T-cell (primary cell): ENCODE measurements at regions not wholly inside any gene's neighbourhood (a gene's known extent, or its start where the extent isn't known, plus 50 kb on each side); places are given as distances from the start of the nearest gene placed in this dataset.
A peak's percentile ranks its signal among the peaks of the same experiment; 100 is the strongest.
"Not testable (repeated sequence)": the region's sequence is repeated elsewhere in the genome, so short reads cannot be mapped to it uniquely, and the experiment has no call there.

Experiments used
- ATAC-seq, 4 experiments: fragments of 200-7000 bp in 3 of 4; fragments of 150-1000 bp in 1 of 4; cut with Tn5 transposase; replicated peaks in 1 of 4; 1 replicate in 3 of 4; 2 replicates in 1 of 4; pipeline ENCODE4 v1.10.0; 2021; ENCODE audit warnings: moderate library complexity in 3 of 4, mild to moderate bottlenecking in 2 of 4, moderate number of reproducible peaks in 1 of 4
- CTCF ChIA-PET, 2 donors: fragments of 300-600 bp; sonication (Branson Sonifier 250); formaldehyde crosslinking; loops; one replicate each; lab custom pipeline; 2022; ENCODE audit warnings: antibody characterized with exemption in 2 of 2; lab: Charles Lee
- POLR2A ChIA-PET, 2 donors: fragments of 300-600 bp; sonication (Branson Sonifier 250); formaldehyde crosslinking; loops; one replicate each; lab custom pipeline; 2022; ENCODE audit warnings: antibody characterized with exemption in 2 of 2; lab: Charles Lee
- DNase-seq, 35 experiments: peaks; one replicate each; pipeline versions ENCODE4 v3.0.0 to v3.0.0-alpha.2; 2013 to 2023
- H3K27ac ChIP-seq: one replicate; pipeline ENCODE4 v1.5.1; 2013; ENCODE audit warnings: low read length
- H3K27me3 ChIP-seq, 2 experiments: replicated peaks in 1 of 2; 1 replicate in 1 of 2; 2 replicates in 1 of 2; pipeline versions ENCODE4 v1.6.1 to v1.7.0; 2013; ENCODE audit warnings: low read length in 1 of 2, mixed read lengths in 1 of 2; ENCODE audit not compliant: control insufficient read depth in 2 of 2, insufficient read depth in 2 of 2; ENCODE audit errors: extremely low read depth in 1 of 2
- H3K36me3 ChIP-seq, 2 donors: 1 replicate in 1 of 2; 2 replicates in 1 of 2; pipeline versions ENCODE4 v1.6.1 to v1.7.0; 2013; ENCODE audit warnings: low read length in 1 of 2; ENCODE audit not compliant: control insufficient read depth in 2 of 2, insufficient read depth in 1 of 2; ENCODE audit errors: extremely low read depth in 1 of 2
- H3K4me1 ChIP-seq, 2 experiments: 1 replicate in 1 of 2; 2 replicates in 1 of 2; pipeline versions ENCODE4 v1.6.1 to v1.7.0; 2013; ENCODE audit warnings: low read length in 2 of 2, mixed read lengths in 1 of 2; ENCODE audit not compliant: insufficient read depth in 2 of 2, control insufficient read depth in 1 of 2; ENCODE audit errors: extremely low read depth in 1 of 2
- H3K4me3 ChIP-seq, 2 donors: 1 replicate in 1 of 2; 2 replicates in 1 of 2; pipeline versions ENCODE4 v1.5.1 to v1.7.0; 2013; ENCODE audit warnings: mild to moderate bottlenecking in 2 of 2, low read length in 1 of 2, moderate library complexity in 1 of 2; ENCODE audit not compliant: control insufficient read depth in 1 of 2; ENCODE audit errors: extremely low read depth in 1 of 2
- H3K9me3 ChIP-seq: 2 replicates; pipeline ENCODE4 v1.7.0; 2013
- H3K27ac Mint-ChIP-seq, 2 donors: one replicate each; pipeline ENCODE4 v1.8.0; 2020 to 2021; ENCODE audit warnings: mild to moderate bottlenecking in 2 of 2, mixed read lengths in 2 of 2
- H3K27me3 Mint-ChIP-seq, 2 donors: one replicate each; pipeline ENCODE4 v1.8.0; 2021 to 2022; ENCODE audit warnings: mixed read lengths in 2 of 2
- H3K36me3 Mint-ChIP-seq: one replicate; pipeline ENCODE4 v1.8.0; 2021; ENCODE audit warnings: mixed read lengths
- H3K4me1 Mint-ChIP-seq, 3 donors: one replicate each; pipeline ENCODE4 v1.8.0; 2020 to 2022; ENCODE audit warnings: mixed read lengths in 3 of 3, mild to moderate bottlenecking in 1 of 3
- H3K4me3 Mint-ChIP-seq, 3 donors: one replicate each; pipeline ENCODE4 v1.8.0; 2020 to 2022; ENCODE audit warnings: mild to moderate bottlenecking in 3 of 3, mixed read lengths in 3 of 3, moderate library complexity in 3 of 3
- H3K9me3 Mint-ChIP-seq, 3 donors: one replicate each; pipeline ENCODE4 v1.8.0; 2020 to 2022; ENCODE audit warnings: mixed read lengths in 3 of 3
- WGBS: methylation state at CpG from one replicate; pipeline ENCODE4 v1.1.5; 2013; ENCODE audit warnings: missing lambda C conversion rate; ENCODE audit not compliant: insufficient coverage; 5-methylcytosine and 5-hydroxymethylcytosine counted together

DNA sequence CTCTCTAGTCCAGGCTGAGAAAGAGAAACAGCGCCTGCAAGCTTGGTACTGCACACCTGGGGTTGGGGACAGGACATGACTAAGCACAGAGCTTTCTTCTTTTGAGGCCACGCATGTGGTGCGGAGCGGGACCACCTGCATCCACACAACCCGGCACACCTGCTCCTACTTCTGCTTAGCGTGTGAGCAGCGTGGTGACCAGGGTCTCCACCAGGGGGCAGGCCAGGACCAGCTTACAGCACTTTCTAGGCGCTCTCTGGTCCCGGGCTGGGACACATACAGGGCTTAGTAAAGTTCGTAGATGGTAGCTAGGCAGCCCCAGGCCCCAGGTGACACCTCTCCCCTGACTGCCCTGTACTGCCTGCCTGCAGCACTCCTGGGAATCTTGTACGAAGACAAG, 89.7 kb upstream of the HMX1 start:
- WGBS: 2% methylated on average over 4 of the region's 11 CpGs
- H3K9me3 ChIP-seq, H3K4me3 Mint-ChIP-seq, ATAC-seq, H3K36me3 Mint-ChIP-seq, H3K4me3 ChIP-seq, POLR2A ChIA-PET, H3K36me3 ChIP-seq, H3K27ac ChIP-seq, H3K4me1 Mint-ChIP-seq, H3K9me3 Mint-ChIP-seq, H3K27ac Mint-ChIP-seq, H3K4me1 ChIP-seq, CTCF ChIA-PET: not testable (repeated sequence)
- DNase-seq: peak in 19 of 35 experiments; percentile 3 to 36 (median 15)
- H3K27me3 ChIP-seq: peaks cover 0 to 15% of the 10 kb centered on the region in 2 experiments
- peaks cover 17 to 28% of the 10 kb centered on the region in 2 donors for H3K27me3 Mint-ChIP-seq

DNA sequence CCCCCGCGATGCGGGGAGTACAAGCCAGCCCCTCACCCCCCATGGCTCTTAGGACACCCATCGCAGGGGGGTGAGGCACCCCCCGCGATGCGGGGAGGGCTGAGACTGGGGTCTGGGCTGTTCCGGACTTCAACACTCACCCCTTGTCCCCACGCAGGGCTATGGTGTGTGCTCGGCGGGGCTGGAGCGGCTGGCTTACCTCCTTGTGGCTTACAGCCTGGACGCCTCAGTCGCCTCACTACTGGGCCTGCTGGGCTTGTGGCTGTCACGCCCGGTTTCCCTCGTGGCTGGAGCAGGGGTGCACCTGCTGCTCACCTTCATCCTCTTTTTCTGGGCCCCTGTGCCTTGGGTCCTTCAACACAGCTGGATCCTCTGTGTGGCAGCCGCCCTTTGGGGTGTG, 87.8 kb upstream of the HMX1 start:
- WGBS: 69% methylated on average over 6 of the region's 18 CpGs
- H3K4me1 Mint-ChIP-seq, H3K9me3 Mint-ChIP-seq, ATAC-seq, H3K27ac Mint-ChIP-seq, POLR2A ChIA-PET, H3K27ac ChIP-seq, H3K4me3 Mint-ChIP-seq, H3K4me1 ChIP-seq, H3K36me3 ChIP-seq, H3K27me3 ChIP-seq, H3K36me3 Mint-ChIP-seq, CTCF ChIA-PET, DNase-seq, H3K9me3 ChIP-seq, H3K4me3 ChIP-seq: not testable (repeated sequence)
- H3K27me3 Mint-ChIP-seq: peaks cover 14 to 25% of the 10 kb centered on the region in 2 donors

DNA sequence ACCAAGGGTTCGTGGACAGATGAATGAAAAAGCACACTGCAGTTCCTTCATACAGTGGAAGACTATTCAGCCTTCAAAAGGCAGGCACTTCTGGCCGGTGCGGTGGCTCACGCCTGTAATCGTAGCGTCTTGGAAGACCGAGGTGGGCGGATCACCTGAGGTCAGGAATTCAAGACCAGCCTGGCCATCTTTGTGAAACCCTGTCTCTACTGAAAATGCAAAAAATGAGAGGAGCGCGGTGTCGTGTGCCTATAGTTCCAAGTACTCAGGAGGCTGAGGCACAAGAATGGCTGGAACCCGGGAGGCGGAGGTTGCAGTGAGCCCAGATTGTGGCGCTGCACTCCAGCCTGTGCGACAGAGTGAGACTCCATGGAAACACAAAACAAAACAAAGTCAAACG, 82.4 kb upstream of the HMX1 start:
- CTCF ChIA-PET, H3K4me3 ChIP-seq, H3K27ac Mint-ChIP-seq, H3K4me1 ChIP-seq, H3K27me3 ChIP-seq, H3K27me3 Mint-ChIP-seq, H3K27ac ChIP-seq, H3K9me3 ChIP-seq, H3K36me3 Mint-ChIP-seq, ATAC-seq, POLR2A ChIA-PET, H3K9me3 Mint-ChIP-seq, H3K4me3 Mint-ChIP-seq, H3K4me1 Mint-ChIP-seq, H3K36me3 ChIP-seq: not testable (repeated sequence)
- DNase-seq: peak in 1 of 35 experiments; percentile 10
- 94% methylated on average over 14 of the region's 16 CpGs for WGBS

DNA sequence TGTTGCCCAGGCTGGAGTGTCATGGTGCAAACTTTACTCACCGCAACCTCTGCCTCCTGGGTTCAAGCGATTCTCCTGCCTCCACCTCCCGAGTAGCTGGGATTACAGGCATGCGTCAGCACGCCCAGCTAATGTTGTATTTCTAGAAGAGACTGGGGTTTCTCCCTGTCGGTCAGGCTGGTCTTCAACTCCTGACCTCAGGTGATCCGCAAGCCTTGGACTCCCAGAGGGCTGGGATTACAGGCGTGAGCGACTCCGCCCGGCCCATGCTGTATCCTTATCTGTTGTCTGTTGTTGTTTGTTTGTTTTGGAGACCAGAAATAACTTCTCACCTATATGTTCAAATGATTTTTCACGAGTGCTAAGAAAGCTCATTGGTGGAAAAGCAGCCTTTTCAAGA, 81.2 kb upstream of the HMX1 start:
- H3K27me3 Mint-ChIP-seq, H3K36me3 Mint-ChIP-seq, H3K27ac Mint-ChIP-seq, DNase-seq, H3K36me3 ChIP-seq, H3K9me3 Mint-ChIP-seq, ATAC-seq, H3K27me3 ChIP-seq, CTCF ChIA-PET, H3K9me3 ChIP-seq, H3K27ac ChIP-seq, H3K4me3 Mint-ChIP-seq, POLR2A ChIA-PET, H3K4me1 Mint-ChIP-seq, H3K4me3 ChIP-seq, H3K4me1 ChIP-seq: not testable (repeated sequence)
- no CpG with 5 or more reads among the region's 12 CpGs for WGBS

DNA sequence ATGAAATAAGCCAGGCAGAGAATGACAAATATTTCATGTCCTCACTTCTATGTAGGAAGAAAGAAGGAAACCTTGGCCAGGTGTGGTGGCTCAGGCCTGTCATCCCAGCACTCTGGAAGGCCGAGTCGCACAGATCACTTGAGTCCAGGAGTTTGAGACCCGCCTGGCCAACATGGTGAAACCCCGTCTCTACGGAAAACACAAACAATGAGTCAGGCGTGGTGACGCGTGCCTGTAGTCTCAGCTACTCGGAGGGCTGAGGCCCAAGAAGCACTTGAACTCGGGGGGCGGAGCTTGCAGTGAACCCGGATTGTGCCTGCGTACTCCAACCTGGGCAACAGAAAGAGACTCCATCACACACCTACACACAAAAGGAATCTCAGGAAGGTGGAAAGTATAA, 80.5 kb upstream of the HMX1 start:
- ATAC-seq, H3K27ac Mint-ChIP-seq, H3K9me3 Mint-ChIP-seq, POLR2A ChIA-PET, H3K27me3 ChIP-seq, H3K4me3 Mint-ChIP-seq, H3K4me1 Mint-ChIP-seq, CTCF ChIA-PET, H3K36me3 ChIP-seq, H3K9me3 ChIP-seq, H3K27me3 Mint-ChIP-seq, H3K27ac ChIP-seq, DNase-seq, H3K4me1 ChIP-seq, H3K4me3 ChIP-seq, H3K36me3 Mint-ChIP-seq: not testable (repeated sequence)
- 90% methylated on average over 8 of the region's 13 CpGs for WGBS

DNA sequence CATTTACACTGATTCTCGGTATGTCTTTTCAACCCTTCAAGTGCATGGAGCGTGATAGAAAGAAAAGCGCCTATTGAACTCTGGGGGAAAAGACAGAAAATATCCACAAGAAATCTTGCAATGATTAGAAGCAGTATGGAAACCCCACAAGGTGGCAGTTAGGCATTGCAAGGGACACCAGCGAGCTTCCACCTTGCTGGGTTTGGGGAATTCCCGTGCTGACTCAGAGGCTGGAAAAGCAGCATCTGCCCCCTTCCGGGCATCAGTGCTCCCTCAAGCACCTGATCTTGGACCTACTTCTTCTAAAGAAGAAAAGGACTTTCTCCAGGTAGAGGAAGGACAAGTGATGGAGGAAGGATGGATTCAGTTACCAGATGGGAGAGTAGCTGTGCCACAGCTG, 73.9 kb upstream of the HMX1 start:
- 76% methylated on average over 3 of the region's 6 CpGs for WGBS
- H3K27me3 ChIP-seq, H3K4me3 Mint-ChIP-seq, H3K27ac Mint-ChIP-seq, H3K4me3 ChIP-seq, ATAC-seq, H3K9me3 Mint-ChIP-seq, H3K36me3 ChIP-seq, CTCF ChIA-PET, POLR2A ChIA-PET, H3K27me3 Mint-ChIP-seq, H3K9me3 ChIP-seq, H3K36me3 Mint-ChIP-seq, DNase-seq, H3K27ac ChIP-seq, H3K4me1 Mint-ChIP-seq, H3K4me1 ChIP-seq: not testable (repeated sequence)

DNA sequence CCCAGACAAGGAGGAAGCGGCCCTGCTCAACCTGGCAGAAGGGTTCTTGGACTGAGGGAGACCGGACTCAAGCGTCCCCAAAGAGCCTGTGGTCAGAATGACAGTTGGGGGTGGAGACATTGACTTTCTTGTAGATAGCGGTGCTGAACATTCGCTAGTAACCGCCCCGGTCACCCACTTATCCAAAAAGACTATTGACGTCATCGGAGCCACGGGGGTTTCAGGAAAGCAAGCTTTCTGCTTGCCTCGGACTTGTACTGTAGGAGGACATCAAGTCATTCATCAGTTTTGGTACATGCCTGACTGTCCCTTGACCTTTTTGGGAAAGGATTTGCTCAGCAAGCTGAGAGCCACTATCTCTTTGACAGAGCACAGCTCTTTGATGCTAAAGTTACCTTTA, 71.7 kb upstream of the HMX1 start:
- H3K9me3 Mint-ChIP-seq, H3K27ac Mint-ChIP-seq, ATAC-seq, H3K4me3 Mint-ChIP-seq, H3K27me3 Mint-ChIP-seq, H3K36me3 ChIP-seq, H3K27ac ChIP-seq, H3K9me3 ChIP-seq, H3K4me3 ChIP-seq, H3K27me3 ChIP-seq, H3K4me1 ChIP-seq, CTCF ChIA-PET, POLR2A ChIA-PET, H3K36me3 Mint-ChIP-seq, DNase-seq, H3K4me1 Mint-ChIP-seq: not testable (repeated sequence)
- 77% methylated on average over 5 of the region's 11 CpGs for WGBS
